ENCODE measurements at regions not wholly inside any gene's neighbourhood (a gene's known extent, or its start where the extent isn't known, plus 50 kb on each side); places are given as distances from the start of the nearest gene placed in this dataset.

DNA sequence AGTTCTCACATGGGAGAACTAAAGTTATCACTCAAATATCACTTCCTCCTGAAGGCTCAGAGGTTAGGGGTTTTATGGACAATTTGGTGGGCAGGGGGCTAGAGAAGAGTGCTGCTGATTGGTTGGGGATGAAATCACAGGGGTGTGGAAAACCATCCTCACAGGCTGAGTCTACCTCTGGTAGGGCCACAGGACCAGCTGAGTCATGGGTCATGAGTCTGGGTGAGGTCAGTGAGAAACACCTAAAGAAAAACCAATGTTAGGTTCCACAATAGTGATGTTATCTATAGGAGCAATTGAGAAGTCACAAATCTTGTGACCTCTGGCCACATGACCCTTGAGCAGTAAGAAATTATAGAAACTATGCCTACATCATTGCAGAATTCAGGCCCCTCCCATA lies 203.3 kb upstream of the TARS1 start:
- TF ChIP-seq CTCF (conservative IDR thresholded peaks at IDR 0.05) (no peak), ZFX (IDR thresholded peaks at IDR 0.05) (no peak)
